ENCODE measurements at regions not wholly inside any gene's neighbourhood (a gene's known extent, or its start where the extent isn't known, plus 50 kb on each side); places are given as distances from the start of the nearest gene placed in this dataset.

GRCh38 chr1:194268839-194269238, 1082.4 kb upstream of the B3GALT2 start:
- TF ChIP-seq CREB5 (CRISPR knock-in tag; IDR thresholded peaks at IDR 0.05; ENCODE audit: low read depth), result no peak
- TF ChIP-seq ZNF8 (CRISPR knock-in tag; IDR thresholded peaks at IDR 0.05), result no peak
- TF ChIP-seq BACH2 (CRISPR knock-in tag; IDR thresholded peaks at IDR 0.05; ENCODE audit: borderline replicate concordance), result no peak
- TF ChIP-seq, protein P1, sequence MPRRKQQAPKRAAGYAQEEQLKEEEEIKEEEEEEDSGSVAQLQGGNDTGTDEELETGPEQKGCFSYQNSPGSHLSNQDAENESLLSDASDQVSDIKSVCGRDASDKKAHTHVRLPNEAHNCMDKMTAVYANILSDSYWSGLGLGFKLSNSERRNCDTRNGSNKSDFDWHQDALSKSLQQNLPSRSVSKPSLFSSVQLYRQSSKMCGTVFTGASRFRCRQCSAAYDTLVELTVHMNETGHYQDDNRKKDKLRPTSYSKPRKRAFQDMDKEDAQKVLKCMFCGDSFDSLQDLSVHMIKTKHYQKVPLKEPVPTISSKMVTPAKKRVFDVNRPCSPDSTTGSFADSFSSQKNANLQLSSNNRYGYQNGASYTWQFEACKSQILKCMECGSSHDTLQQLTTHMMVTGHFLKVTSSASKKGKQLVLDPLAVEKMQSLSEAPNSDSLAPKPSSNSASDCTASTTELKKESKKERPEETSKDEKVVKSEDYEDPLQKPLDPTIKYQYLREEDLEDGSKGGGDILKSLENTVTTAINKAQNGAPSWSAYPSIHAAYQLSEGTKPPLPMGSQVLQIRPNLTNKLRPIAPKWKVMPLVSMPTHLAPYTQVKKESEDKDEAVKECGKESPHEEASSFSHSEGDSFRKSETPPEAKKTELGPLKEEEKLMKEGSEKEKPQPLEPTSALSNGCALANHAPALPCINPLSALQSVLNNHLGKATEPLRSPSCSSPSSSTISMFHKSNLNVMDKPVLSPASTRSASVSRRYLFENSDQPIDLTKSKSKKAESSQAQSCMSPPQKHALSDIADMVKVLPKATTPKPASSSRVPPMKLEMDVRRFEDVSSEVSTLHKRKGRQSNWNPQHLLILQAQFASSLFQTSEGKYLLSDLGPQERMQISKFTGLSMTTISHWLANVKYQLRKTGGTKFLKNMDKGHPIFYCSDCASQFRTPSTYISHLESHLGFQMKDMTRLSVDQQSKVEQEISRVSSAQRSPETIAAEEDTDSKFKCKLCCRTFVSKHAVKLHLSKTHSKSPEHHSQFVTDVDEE (CRISPR knock-in tag; IDR thresholded peaks at IDR 0.05), result no peak
